H9 (cell line): ENCODE measurements at regions not wholly inside any gene's neighbourhood (a gene's known extent, or its start where the extent isn't known, plus 50 kb on each side); places are given as distances from the start of the nearest gene placed in this dataset.

Experiments
- DNase-seq: peaks from one replicate; pipeline ENCODE4 v3.0.0-alpha.2; 2017
- H2AFZ ChIP-seq: one replicate; pipeline ENCODE4 v1.6.1; 2013; ENCODE audit warnings: mild to moderate bottlenecking, low read length, control low read depth, moderate library complexity
- H2AK5ac ChIP-seq: 2 replicates; pipeline ENCODE4 v1.6.1; 2013; ENCODE audit warnings: low read length, control low read depth, mixed read lengths; ENCODE audit not compliant: insufficient read length
- H2BK120ac ChIP-seq: one replicate; pipeline ENCODE4 v1.6.1; 2013; ENCODE audit warnings: low read depth, mild to moderate bottlenecking, low read length, control low read depth, inconsistent platforms; ENCODE audit not compliant: poor library complexity, severe bottlenecking
- H2BK12ac ChIP-seq: 2 replicates; pipeline ENCODE4 v1.6.1; 2013; ENCODE audit warnings: low read length, control low read depth, mixed read lengths, low read depth; ENCODE audit not compliant: insufficient read length
- H2BK15ac ChIP-seq: 2 replicates; pipeline ENCODE4 v1.6.1; 2013; ENCODE audit warnings: low read depth, low read length, control low read depth
- H2BK20ac ChIP-seq: one replicate; pipeline ENCODE4 v1.6.1; 2013; ENCODE audit warnings: low read depth, mild to moderate bottlenecking, low read length, control low read depth, inconsistent platforms; ENCODE audit not compliant: poor library complexity, severe bottlenecking
- H2BK5ac ChIP-seq: 2 replicates; pipeline ENCODE4 v1.6.1; 2013; ENCODE audit warnings: low read length, control low read depth, mixed read lengths; ENCODE audit not compliant: insufficient read length
- H3K14ac ChIP-seq: 2 replicates; pipeline ENCODE4 v1.6.1; 2013; ENCODE audit warnings: low read length, control low read depth; ENCODE audit not compliant: insufficient read depth
- H3K18ac ChIP-seq: 2 replicates; pipeline ENCODE4 v1.6.1; 2013; ENCODE audit warnings: low read depth, mild to moderate bottlenecking, mixed read lengths, low read length, control low read depth; ENCODE audit not compliant: insufficient read length
- H3K23ac ChIP-seq: 2 replicates; pipeline ENCODE4 v1.6.1; 2013; ENCODE audit warnings: low read length, control low read depth, mixed read lengths, low read depth; ENCODE audit not compliant: insufficient read length
- H3K23me2 ChIP-seq: 2 replicates; pipeline ENCODE4 v1.6.1; 2013; ENCODE audit warnings: low read depth, mild to moderate bottlenecking, mixed read lengths, low read length, control low read depth; ENCODE audit not compliant: insufficient read length, poor library complexity, severe bottlenecking
- H3K27ac ChIP-seq: 2 replicates; pipeline ENCODE4 v1.5.1; 2013; ENCODE audit warnings: low read length, control low read depth, mixed read lengths, low read depth; ENCODE audit not compliant: insufficient read length
- H3K27me3 ChIP-seq: 2 replicates; pipeline ENCODE4 v1.6.1; 2013; ENCODE audit warnings: low read length, control low read depth, inconsistent platforms; ENCODE audit not compliant: insufficient read depth
- H3K4ac ChIP-seq: 2 replicates; pipeline ENCODE4 v1.6.1; 2013; ENCODE audit warnings: low read depth, mild to moderate bottlenecking, control low read depth, inconsistent platforms, low read length, moderate library complexity
- H3K4me1 ChIP-seq: 2 replicates; pipeline ENCODE4 v1.6.1; 2013; ENCODE audit warnings: low read length, control low read depth, inconsistent platforms; ENCODE audit not compliant: insufficient read depth
- H3K4me2 ChIP-seq: 2 replicates; pipeline ENCODE4 v1.6.1; 2013; ENCODE audit warnings: low read length, control low read depth, mixed read lengths; ENCODE audit not compliant: insufficient read length, insufficient read depth
- H3K56ac ChIP-seq: 2 replicates; pipeline ENCODE4 v1.6.1; 2013; ENCODE audit warnings: low read depth, mild to moderate bottlenecking, mixed read lengths, low read length, control low read depth; ENCODE audit not compliant: insufficient read length
- H3K79me1 ChIP-seq: 2 replicates; pipeline ENCODE4 v1.6.1; 2013; ENCODE audit warnings: low read depth, mild to moderate bottlenecking, moderate library complexity, low read length, control low read depth, inconsistent platforms; ENCODE audit not compliant: insufficient read depth, poor library complexity, severe bottlenecking
- H3K79me2 ChIP-seq: 2 replicates; pipeline ENCODE4 v1.6.1; 2013; ENCODE audit warnings: low read length, control low read depth, inconsistent platforms; ENCODE audit not compliant: insufficient read depth
- H3K9ac ChIP-seq: 2 replicates; pipeline ENCODE4 v1.6.1; 2013; ENCODE audit warnings: low read length, control low read depth, mixed read lengths; ENCODE audit not compliant: insufficient read length; ENCODE audit errors: extremely low read depth
- H3K9me3 ChIP-seq: one replicate; pipeline ENCODE4 v1.6.1; 2013; ENCODE audit warnings: low read depth, low read length, inconsistent platforms; ENCODE audit not compliant: control insufficient read depth
- H3T11ph ChIP-seq: one replicate; pipeline ENCODE4 v1.6.1; 2013; ENCODE audit warnings: mild to moderate bottlenecking, low read length, control low read depth, inconsistent platforms
- H4K20me1 ChIP-seq: one replicate; pipeline ENCODE4 v1.6.1; 2013; ENCODE audit not compliant: control insufficient read depth, insufficient read length, insufficient read depth
- H4K5ac ChIP-seq: 2 replicates; pipeline ENCODE4 v1.6.1; 2013; ENCODE audit warnings: low read depth, mild to moderate bottlenecking, mixed read lengths, low read length, control low read depth; ENCODE audit not compliant: insufficient read length
- H4K8ac ChIP-seq: replicated peaks from 2 replicates; pipeline ENCODE4 v1.6.1; 2013; ENCODE audit warnings: low read length, control low read depth, mixed read lengths, low read depth; ENCODE audit not compliant: insufficient read length
- H4K91ac ChIP-seq: 2 replicates; pipeline ENCODE4 v1.6.1; 2013; ENCODE audit warnings: low read depth, mild to moderate bottlenecking, moderate library complexity, mixed read lengths, low read length, control low read depth; ENCODE audit not compliant: insufficient read length
- H3K27ac Mint-ChIP-seq, 3 experiments: 2 replicates in 2 of 3; 3 replicates in 1 of 3; pipeline ENCODE4 v1.8.0; 2020 to 2021; ENCODE audit warnings: mixed read lengths in 3 of 3, mild to moderate bottlenecking in 1 of 3, moderate library complexity in 1 of 3
- H3K27me3 Mint-ChIP-seq: 2 replicates; pipeline ENCODE4 v1.8.0; 2021; ENCODE audit warnings: low read depth, mild to moderate bottlenecking, moderate library complexity, mixed read lengths
- H3K36me3 Mint-ChIP-seq, 3 experiments: 2 replicates in 2 of 3; 3 replicates in 1 of 3; pipeline ENCODE4 v1.8.0; 2020 to 2021; ENCODE audit warnings: low read depth in 3 of 3, mixed read lengths in 3 of 3; ENCODE audit not compliant: insufficient read depth in 1 of 3
- H3K4me1 Mint-ChIP-seq, 2 experiments: 2 replicates each; pipeline ENCODE4 v1.8.0; 2020; ENCODE audit warnings: mixed read lengths in 2 of 2
- H3K4me3 Mint-ChIP-seq, 2 experiments: 2 replicates in 1 of 2; 3 replicates in 1 of 2; pipeline ENCODE4 v1.8.0; 2020 to 2021; ENCODE audit warnings: mild to moderate bottlenecking in 2 of 2, mixed read lengths in 2 of 2, moderate library complexity in 1 of 2
- H3K9me3 Mint-ChIP-seq, 2 experiments: 2 replicates in 1 of 2; 3 replicates in 1 of 2; pipeline ENCODE4 v1.8.0; 2020; ENCODE audit warnings: mild to moderate bottlenecking in 2 of 2, mixed read lengths in 2 of 2, moderate library complexity in 1 of 2
- WGBS: extraction: QIAGEN DNeasy Blood & Tissue Kit; methylation state at CpG from one replicate; pipeline ENCODE4 v1.1.7; 2013; ENCODE audit warnings: missing lambda C conversion rate, low lambda C conversion rate, mixed read lengths; ENCODE audit not compliant: insufficient read length; ENCODE audit errors: extremely low coverage; 5-methylcytosine and 5-hydroxymethylcytosine counted together
- TF ChIP-seq, protein P1 (sequence below): fragments of 200-600 bp; sonication (generic); conservative IDR thresholded peaks from 3 replicates; pipeline ENCODE4 v1.8.0; 2021; ENCODE audit warnings: antibody characterized with exemption, mild to moderate bottlenecking

DNA sequence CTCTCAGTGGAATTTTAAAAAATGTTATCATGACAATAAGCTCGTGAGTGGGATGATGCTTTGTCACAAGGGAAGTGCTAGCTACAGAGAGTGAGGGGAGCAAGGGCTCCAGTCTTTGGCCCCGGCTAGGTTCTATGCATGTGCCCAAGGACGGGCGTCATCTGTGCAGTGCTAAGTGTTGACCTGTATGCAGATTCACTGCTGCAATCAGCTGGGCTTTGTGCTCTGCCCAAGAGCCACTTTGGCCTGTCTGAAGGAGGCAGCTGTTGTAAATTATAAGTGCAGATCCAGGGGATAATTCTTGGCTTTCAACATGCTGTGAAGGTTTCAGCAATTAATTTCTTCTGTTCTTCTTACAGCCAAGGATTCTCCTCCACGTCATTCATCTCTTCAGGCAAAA is 268.6 kb downstream of the PSAT1 start:
- Histone ChIP-seq H4K8ac (no peak overlapping the region), H3K4ac (no peak overlapping the region), H4K20me1 (no peaks in the 10 kb centered on the region), H2BK15ac (no peak overlapping the region), H2BK120ac (no peak overlapping the region), H3K14ac (no peak overlapping the region), H2BK5ac (no peak overlapping the region), H3K79me1 (no peaks in the 10 kb centered on the region), H3K23ac (no peak overlapping the region), H3T11ph (no peak overlapping the region), H3K27ac (no peak overlapping the region), H3K23me2 (no peaks in the 10 kb centered on the region), H3K9ac (no peak overlapping the region), H3K79me2 (no peaks in the 10 kb centered on the region), H4K5ac (no peak overlapping the region), H3K18ac (no peak overlapping the region), H3K4me1 (no peaks in the 10 kb centered on the region), H3K56ac (no peak overlapping the region), H3K27me3 (no peaks in the 10 kb centered on the region), H3K4me2 (no peak overlapping the region), H3K9me3 (no peaks in the 10 kb centered on the region), H2AK5ac (no peak overlapping the region), H2AFZ (no peak overlapping the region), H2BK12ac (no peak overlapping the region), H4K91ac (no peak overlapping the region), H2BK20ac (no peak overlapping the region)
- no peaks in the 10 kb centered on the region for H3K9me3 Mint-ChIP-seq
- no peak for DNase-seq
- 0 out of 2 replicates have a peak, but pooled peaks cover 2% of the 10 kb centered on the region for H3K27me3 Mint-ChIP-seq
- H3K27ac Mint-ChIP-seq: no peak overlapping the region
- TF ChIP-seq, protein P1, sequence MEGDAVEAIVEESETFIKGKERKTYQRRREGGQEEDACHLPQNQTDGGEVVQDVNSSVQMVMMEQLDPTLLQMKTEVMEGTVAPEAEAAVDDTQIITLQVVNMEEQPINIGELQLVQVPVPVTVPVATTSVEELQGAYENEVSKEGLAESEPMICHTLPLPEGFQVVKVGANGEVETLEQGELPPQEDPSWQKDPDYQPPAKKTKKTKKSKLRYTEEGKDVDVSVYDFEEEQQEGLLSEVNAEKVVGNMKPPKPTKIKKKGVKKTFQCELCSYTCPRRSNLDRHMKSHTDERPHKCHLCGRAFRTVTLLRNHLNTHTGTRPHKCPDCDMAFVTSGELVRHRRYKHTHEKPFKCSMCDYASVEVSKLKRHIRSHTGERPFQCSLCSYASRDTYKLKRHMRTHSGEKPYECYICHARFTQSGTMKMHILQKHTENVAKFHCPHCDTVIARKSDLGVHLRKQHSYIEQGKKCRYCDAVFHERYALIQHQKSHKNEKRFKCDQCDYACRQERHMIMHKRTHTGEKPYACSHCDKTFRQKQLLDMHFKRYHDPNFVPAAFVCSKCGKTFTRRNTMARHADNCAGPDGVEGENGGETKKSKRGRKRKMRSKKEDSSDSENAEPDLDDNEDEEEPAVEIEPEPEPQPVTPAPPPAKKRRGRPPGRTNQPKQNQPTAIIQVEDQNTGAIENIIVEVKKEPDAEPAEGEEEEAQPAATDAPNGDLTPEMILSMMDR: no peak
- H3K4me1 Mint-ChIP-seq: peaks cover 2 to 10% of the 10 kb centered on the region in 2 experiments; a peak in 3 of 4 replicates
- no peak overlapping the region for H3K4me3 Mint-ChIP-seq
- no peaks in the 10 kb centered on the region; a peak in 1 of 7 replicates for H3K36me3 Mint-ChIP-seq
- WGBS: no CpG with 5 or more reads among the region's 5 CpGs
